Posterior cingulate gyrus (tissue), 11 donors: ENCODE measurements at regions not wholly inside any gene's neighbourhood (a gene's known extent, or its start where the extent isn't known, plus 50 kb on each side); places are given as distances from the start of the nearest gene placed in this dataset.

Source experiments
- DNase-seq, 10 donors: peaks; one replicate each; pipeline versions ENCODE4 v3.0.0 to v3.0.0-alpha.2; 2020 to 2021; ENCODE audit warnings: mixed read lengths in 3 of 10
- intact Hi-C: fragments of 100-400 bp; cut with DNase I; formaldehyde crosslinking; loops from one replicate; pipeline ENCODE4 v1.15.1; 2023

DNA sequence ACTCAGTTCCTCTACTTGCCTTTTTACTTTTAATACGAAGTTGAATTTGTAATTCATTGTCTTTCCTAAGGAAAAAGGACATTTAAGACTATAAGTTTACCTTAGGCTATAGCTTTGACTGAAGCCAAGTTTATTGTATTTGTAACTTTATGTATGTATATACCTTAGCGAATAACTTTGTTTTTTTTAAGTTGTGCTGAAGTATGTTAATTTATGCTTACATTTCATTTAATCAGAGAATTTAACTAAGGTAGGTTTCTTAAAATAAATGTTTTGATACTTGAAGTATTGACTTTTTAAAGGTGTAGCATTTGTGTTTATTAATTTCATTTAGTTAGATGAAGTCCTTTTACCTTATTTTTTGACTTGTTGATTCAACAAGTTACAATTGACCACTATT lies 55.2 kb upstream of the TPTE start:
- no peak for DNase-seq
- intact Hi-C loops: no loop called here
